LHCN-M2 (cell line): ENCODE measurements at regions not wholly inside any gene's neighbourhood (a gene's known extent, or its start where the extent isn't known, plus 50 kb on each side); places are given as distances from the start of the nearest gene placed in this dataset.
A peak's percentile ranks its signal among the peaks of the same experiment; 100 is the strongest.

Source experiments
- DNase-seq: peaks from one replicate; pipeline ENCODE4 v3.0.0-alpha.2; 2012; ENCODE audit warnings: low read depth

- DNase-seq, result no peak
Measured at GRCh38 chr20:24181151-24181550, 192.6 kb upstream of the GGTLC1 start.

DNA sequence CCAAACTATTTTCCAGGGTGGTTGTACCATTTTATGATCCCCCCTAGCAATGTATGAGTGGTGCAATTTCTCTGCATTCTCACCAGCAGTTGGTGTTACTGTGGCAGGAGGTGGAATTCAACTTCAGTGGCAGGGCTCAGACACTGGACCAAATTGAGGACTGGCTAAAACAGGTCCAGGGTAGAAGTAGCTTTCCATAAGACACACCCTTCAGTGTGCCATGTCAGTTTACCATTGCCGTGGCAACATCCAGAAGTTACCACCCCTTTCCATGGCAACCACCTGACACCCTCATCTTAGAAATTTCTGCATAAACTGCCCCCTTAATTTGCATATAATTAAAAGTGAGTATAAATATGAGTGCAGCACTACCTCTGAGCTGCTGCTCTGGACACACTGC, 180.7 kb upstream of the GGTLC1 start:
- DNase-seq, result no peak

DNA sequence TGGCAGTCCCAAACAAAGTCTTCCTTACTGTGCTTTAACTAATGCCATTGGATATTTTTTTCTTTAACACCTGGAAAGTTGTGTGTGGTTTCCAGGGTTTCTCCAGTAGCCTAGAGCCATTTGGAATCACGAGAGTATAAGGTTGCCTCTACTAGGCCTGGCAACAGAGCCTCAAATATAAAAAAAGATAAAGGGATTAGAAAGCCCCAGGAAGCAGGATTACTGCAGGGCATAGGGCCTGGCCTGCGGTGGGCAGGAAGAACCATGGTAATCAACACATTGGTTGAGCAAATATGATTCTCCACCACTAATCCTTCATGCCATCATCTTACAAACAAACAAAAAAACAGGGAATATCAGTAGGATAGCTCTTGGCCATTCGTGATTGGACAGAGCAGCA, 177.8 kb upstream of the GGTLC1 start:
- DNase-seq, result no peak

GRCh38 chr20:24166123-24166381, 177.5 kb upstream of the GGTLC1 start:
- DNase-seq, result no peak

GRCh38 chr20:24165301-24166122, 176.9 kb upstream of the GGTLC1 start:
- no peak for DNase-seq

GRCh38 chr20:24164360-24164759, 175.8 kb upstream of the GGTLC1 start:
- no peak for DNase-seq

GRCh38 chr20:24163506-24163905, 174.9 kb upstream of the GGTLC1 start:
- no peak for DNase-seq

DNA sequence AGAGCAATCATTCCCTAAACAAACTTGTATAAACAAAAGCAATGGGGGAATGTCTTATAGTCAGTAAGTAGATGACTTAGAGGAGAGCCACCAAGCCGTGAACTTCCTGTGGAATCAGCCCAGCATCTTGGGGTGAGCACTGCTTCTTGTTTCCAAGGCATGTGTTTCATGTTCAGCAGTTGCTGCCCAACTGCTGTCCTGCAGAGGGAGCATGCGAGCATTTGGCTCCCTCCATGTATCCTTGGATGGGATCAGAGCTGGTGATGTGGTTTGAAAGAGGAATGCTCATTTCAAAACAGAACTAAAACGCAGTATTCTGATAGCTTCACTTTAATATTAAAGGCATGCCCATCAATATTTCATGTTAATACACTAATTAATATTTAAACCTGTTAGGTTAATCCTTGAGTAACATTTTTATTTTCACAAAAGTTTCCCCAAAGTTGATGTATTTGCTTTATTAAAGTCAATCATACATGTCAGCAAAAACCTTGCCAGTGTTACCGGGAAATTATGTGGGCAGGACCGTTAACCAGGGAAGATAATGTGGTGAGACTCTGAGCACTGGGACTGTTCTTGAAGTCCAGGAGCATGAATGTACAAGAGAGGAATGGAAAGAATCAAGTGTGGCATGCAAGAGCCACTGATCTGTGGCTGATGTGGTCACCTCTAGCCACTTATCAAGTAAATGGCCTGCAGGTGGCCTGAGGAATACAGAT, 172.1 kb upstream of the GGTLC1 start:
- peak; percentile 2 for DNase-seq

- DNase-seq, result no peak
Measured at GRCh38 chr20:24158281-24158680, 169.7 kb upstream of the GGTLC1 start.

DNA sequence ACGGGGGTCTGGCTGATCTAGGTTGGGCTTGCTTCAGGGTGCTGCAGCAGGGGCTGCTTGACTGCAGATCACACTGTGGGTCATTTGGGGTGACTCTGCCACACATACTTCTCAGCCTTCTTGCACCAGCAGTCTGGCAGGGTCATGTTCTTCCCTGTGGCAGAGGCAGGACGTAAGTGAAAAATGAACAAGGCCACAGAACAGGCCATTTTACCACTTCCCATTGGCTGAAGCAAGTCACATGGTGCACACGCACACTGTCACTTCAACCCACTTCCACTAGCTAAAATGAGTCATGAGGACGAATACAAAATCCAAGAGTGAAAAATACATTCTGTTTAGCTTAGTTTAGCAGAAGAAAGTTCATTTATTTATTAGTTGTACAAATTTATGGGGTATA, 168.6 kb upstream of the GGTLC1 start:
- no peak for DNase-seq

DNA sequence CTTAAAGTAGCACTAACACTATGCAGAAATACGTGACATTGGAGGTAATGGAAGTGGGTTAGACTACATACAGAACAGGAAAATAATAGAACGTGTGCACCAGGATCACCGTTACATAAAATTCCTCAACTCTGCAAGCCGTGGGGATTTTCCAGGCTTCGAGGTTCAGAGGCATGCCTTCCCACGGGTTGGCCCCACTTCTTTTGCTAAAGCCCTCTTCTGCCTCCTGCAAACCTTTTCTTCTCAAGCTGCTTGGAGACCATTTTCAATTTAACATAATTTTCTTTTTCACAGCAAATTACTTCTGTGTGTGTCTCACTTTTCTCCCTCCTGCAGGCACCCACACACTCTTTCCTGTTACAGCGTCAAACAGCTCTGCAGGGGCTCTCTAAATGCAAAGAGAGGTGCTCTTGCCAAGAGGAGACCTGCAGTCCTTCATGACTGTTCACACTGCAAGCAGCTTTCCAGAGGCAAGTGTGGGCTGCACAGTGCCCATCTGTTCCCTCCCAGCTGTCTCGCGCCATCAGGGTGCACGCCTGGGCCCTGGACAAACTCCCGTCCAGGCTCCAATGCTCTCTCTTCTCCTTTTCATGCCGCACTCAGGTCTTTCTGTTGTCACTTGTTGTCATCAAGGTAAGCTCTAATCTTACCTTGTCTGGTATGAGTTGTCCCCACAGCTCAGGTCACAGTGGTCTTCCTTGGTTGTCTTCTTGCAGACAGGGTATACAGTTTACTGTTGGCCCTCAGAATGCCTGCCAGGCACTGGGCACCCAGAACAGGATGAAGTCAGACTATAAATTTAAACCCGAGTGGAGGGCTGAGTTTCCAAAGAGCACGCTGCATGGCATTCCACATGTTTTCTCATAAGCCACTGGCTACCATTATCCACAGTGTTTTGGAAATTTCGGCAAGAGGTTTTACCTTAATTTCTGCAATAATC, 164.8 kb upstream of the GGTLC1 start:
- DNase-seq, result no peak

DNA sequence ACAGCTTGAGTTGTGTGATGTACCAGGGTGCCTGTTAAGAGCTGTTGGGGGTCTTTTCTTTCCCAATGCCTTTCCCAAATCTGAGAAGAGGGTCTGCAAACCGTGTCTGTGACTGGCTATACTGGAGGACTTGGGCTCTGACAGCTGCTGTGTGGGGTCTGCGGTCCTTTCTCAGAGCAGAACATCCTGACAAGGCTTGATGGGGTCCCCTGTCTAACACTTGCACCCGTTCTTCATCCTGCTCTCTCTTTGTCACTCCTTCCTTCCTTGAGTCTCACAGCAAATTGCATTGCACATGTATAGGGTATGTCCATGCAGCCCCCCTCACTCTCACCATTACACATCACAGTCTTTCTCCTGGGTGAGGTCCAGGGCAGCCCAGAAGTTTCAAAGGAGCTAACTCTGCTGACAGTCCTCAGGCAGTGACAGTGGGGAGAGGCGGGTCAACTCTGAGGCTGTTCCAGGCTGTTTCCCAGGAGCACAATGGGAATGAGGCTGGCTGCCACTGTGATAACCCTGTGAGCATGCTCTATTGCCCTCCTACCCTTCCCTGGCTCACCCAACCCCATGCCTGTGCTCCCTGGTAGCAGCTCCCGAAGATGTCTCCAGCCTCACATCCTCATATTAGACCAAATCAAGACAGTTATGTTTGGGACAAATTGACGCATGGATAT, 163.2 kb upstream of the GGTLC1 start:
- no peak for DNase-seq

- no peak for DNase-seq
Measured at GRCh38 chr20:24150406-24150805, 161.8 kb upstream of the GGTLC1 start.

DNA sequence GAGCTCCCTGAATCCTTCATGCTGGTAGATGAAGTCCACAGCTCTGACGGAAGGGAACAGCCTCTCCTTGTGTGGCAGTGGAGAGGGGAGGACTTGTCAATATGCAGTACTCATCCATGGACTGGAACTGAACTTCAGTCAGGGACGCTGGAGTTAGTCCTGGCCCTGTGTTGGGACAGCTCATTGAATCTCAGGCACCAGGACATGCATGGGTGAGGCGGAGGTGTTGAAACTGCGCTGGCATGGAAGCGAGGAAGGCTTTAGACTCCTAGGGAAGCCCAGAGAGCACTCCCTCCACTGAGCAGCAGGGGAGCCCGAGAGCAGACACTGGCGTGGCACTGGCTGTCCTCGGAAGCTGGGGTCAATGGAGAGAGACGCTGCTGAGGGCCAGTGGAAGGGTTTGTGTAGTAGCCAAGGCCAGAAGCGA, 161.3 kb upstream of the GGTLC1 start:
- DNase-seq, result no peak

- no peak for DNase-seq
Measured at GRCh38 chr20:24149175-24149574, 160.6 kb upstream of the GGTLC1 start.

- DNase-seq, result no peak
Measured at GRCh38 chr20:24148372-24148771, 159.8 kb upstream of the GGTLC1 start.

GRCh38 chr20:24147961-24148360, 159.4 kb upstream of the GGTLC1 start:
- no peak for DNase-seq

- no peak for DNase-seq
Measured at GRCh38 chr20:24147479-24147878, 158.9 kb upstream of the GGTLC1 start.

DNA sequence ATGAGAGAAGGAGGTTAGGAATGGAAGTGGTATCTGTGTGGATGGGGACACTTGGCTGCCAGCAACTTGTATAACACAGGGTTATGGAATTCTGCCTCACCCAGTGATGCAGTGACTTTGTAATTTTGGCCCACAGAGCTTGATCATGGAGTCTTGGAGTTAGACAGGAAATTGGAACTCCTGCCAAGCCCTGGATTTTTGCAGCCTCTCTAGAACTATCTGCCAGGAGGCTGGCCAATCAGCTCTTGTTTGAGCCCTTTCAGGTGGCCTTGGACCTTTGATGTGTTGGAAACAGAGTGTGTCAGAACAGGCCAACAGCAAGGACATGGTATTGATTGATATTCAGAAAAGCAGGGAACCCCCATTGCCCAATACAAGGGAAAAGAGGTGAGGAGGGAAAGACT, 157.7 kb upstream of the GGTLC1 start:
- no peak for DNase-seq

DNA sequence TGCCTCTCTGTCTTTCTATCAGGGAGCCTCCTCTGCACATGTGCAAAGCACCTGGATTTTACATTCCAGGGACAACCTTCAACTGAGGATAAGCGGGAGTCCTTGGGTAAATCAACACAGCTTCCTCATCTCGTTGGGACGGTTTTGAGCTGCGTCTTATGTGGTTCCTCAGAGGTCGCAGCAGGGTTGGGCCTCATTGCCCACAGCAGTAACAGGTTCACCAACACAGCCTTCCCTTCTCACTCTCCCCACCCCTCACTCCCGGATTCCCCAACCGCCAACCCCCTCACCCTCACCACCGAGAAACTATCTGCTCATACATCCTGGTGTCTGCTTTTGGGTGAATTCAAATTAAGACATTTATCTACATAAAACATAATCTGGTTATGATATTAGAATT, 155.8 kb upstream of the GGTLC1 start:
- DNase-seq, result no peak

DNA sequence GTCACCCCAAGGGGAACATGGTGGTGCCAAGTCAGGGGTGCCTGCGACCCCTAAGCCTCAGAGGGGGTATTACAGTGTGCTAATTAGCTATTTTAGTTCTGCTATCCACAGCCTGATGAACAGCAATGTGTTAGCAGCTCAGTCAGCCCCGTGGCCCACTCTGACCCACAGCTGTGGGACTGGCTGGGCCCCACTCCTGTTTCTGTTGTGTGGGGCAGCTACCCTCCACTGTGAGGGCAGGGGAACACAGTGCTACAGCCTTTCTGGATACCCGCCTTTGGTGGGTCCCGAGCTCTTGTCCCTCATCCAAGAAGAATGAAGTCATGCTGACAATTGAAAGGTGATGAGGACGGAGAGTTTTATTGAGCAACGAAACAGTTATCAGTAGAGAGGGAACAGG, 152.5 kb upstream of the GGTLC1 start:
- DNase-seq, result no peak

- DNase-seq, result no peak
Measured at GRCh38 chr20:24139846-24140245, 151.3 kb upstream of the GGTLC1 start.
